Panc1 (cell line): ENCODE measurements at regions not wholly inside any gene's neighbourhood (a gene's known extent, or its start where the extent isn't known, plus 50 kb on each side); places are given as distances from the start of the nearest gene placed in this dataset.

Experiments used
- ATAC-seq: fragments of 200-7000 bp; cut with Tn5 transposase; 2 replicates; pipeline ENCODE4 v1.9.1; 2020; ENCODE audit warnings: mild to moderate bottlenecking, moderate library complexity
- BruUV-seq: library from RNA; stranded (reverse); fragments of 400-500 nt; replicated peaks from 2 replicates; lab custom pipeline; 2021; lab: Mats Ljungman, UMichigan
- CTCF ChIA-PET: fragments of 300-600 bp; sonication (Branson Sonifier 250); formaldehyde crosslinking; loops from one replicate; lab custom pipeline; 2022; ENCODE audit warnings: antibody characterized with exemption; lab: Charles Lee
- POLR2A ChIA-PET: fragments of 300-600 bp; sonication (Branson Sonifier 250); formaldehyde crosslinking; loops from one replicate; lab custom pipeline; 2022; ENCODE audit warnings: antibody characterized with exemption; lab: Charles Lee
- DNase-seq: peaks from one replicate; pipeline ENCODE4 v3.0.0-alpha.2; 2010; ENCODE audit warnings: low read depth, low spot score
- H3K27ac ChIP-seq: 2 replicates; pipeline ENCODE4 v1.5.1; 2011; ENCODE audit warnings: mild to moderate bottlenecking, low read length, inconsistent platforms
- H3K27me3 ChIP-seq: fragments of 200-500 bp; sonication (Bioruptor generic); 2 replicates; pipeline ENCODE4 v1.6.0; 2014; ENCODE audit warnings: low read length, inconsistent platforms; ENCODE audit not compliant: control insufficient read depth, insufficient read depth
- H3K36me3 ChIP-seq: fragments of 200-500 bp; sonication (Bioruptor generic); 2 replicates; pipeline ENCODE4 v1.5.1; 2014; ENCODE audit warnings: inconsistent platforms, mild to moderate bottlenecking, low read length, moderate library complexity; ENCODE audit not compliant: control insufficient read depth, insufficient read depth
- H3K4me1 ChIP-seq: 2 replicates; pipeline ENCODE4 v1.5.1; 2011; ENCODE audit warnings: inconsistent platforms, mild to moderate bottlenecking, low read length, moderate library complexity; ENCODE audit not compliant: control insufficient read depth, insufficient read depth
- H3K4me3 ChIP-seq, 2 experiments: 2 replicates each; pipeline ENCODE4 v1.5.1; 2011 to 2012; ENCODE audit warnings: low read depth in 2 of 2, low read length in 2 of 2, mild to moderate bottlenecking in 2 of 2, inconsistent platforms in 1 of 2, moderate library complexity in 1 of 2
- H3K9me3 ChIP-seq: fragments of 200-500 bp; sonication (Bioruptor generic); 2 replicates; pipeline ENCODE4 v1.5.1; 2014; ENCODE audit warnings: low read depth, mild to moderate bottlenecking, inconsistent platforms, low read length, moderate library complexity; ENCODE audit not compliant: control insufficient read depth, insufficient read depth
- POLR2AphosphoS5 ChIP-seq: IDR thresholded peaks from 2 replicates; pipeline ENCODE4 v1.6.1; 2012; ENCODE audit warnings: mild to moderate bottlenecking, low read depth, low read length, moderate library complexity
- SIN3A ChIP-seq: IDR thresholded peaks from 2 replicates; pipeline ENCODE4 v1.6.1; 2012; ENCODE audit warnings: low read depth, mild to moderate bottlenecking, low read length, moderate library complexity, borderline replicate concordance; ENCODE audit not compliant: insufficient read depth
- TCF7L2 ChIP-seq: IDR thresholded peaks from 2 replicates; pipeline ENCODE4 v1.6.1; 2011; ENCODE audit warnings: mild to moderate bottlenecking, low read depth, low read length, inconsistent platforms
- in situ Hi-C: cut with HindIII; loops from 2 replicates; pipeline ENCODE4 v1.10.0; 2016; ENCODE audit warnings: low sequenced_read_pairs, low pct_unique_long_range_greater_than_20kb
- intact Hi-C: fragments of 100-400 bp; cut with micrococcal nuclease; formaldehyde crosslinking; loops from one replicate; pipeline ENCODE4 v1.10.0; 2022; ENCODE audit not compliant: unreplicated experiment
- TF ChIP-seq, protein P1 (sequence below): fragments of 450-650 bp; IDR thresholded peaks from 2 replicates; pipeline ENCODE4 v1.5.1; 2017; ENCODE audit warnings: mild to moderate bottlenecking
- TF ChIP-seq, protein P2 (sequence below), 2 experiments: IDR thresholded peaks; 2 replicates each; pipeline ENCODE4 v1.6.1; 2011 to 2012; ENCODE audit warnings: low read depth in 2 of 2, control low read depth in 1 of 2, low read length in 1 of 2, mild to moderate bottlenecking in 1 of 2, moderate library complexity in 1 of 2; ENCODE audit not compliant: insufficient read depth in 1 of 2

DNA sequence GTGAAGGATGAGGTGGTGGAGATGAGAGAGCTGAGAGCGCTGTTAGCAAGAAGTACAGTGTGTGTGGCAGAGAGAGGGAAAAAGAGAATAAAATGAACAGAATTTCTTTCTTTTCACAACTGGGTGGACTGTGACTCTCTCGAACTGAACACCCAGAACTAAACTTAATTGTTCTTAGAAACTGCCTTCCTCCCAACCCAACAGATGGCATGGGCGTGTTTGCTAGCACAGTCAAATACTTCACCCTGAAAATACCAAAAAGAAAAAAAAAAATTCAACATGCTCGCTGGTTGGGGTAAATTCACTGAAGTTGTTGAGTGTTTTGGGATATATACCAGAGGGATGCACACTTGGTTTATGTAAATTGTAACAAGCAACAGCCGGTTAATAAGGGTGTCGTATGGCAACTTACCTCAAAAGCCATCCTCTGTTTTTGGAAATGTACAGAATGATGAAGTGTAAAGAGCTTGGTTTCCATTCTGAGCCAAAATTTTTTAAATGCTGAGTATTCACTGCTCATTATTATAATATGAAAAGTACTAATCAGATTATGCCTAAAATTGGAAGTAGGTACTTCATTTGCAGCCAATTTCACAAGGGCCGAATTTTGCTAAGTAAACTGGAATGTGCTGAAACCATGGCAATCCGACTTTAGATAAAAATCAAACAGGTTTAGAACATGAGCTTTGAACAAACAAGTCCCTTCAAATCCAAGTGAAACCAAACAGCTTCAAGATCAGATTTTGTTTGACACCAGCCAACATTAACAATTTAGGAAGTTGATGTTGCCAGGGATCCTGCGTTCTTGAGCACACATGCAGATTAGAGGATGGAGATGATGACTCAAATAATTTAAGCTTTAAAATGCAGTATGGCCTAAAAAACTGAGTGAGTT lies 115.8 kb downstream of the ZIC5 start:
- in situ Hi-C loops (no loop called here), intact Hi-C loops (no loop called here)
- Histone ChIP-seq H3K4me1 (no peaks in the 10 kb centered on the region), H3K27me3 (no peaks in the 10 kb centered on the region), H3K4me3 (no peak overlapping the region), H3K36me3 (no peaks in the 10 kb centered on the region), H3K9me3 (no peaks in the 10 kb centered on the region), H3K27ac (no peak overlapping the region)
- TF ChIP-seq, protein P1, sequence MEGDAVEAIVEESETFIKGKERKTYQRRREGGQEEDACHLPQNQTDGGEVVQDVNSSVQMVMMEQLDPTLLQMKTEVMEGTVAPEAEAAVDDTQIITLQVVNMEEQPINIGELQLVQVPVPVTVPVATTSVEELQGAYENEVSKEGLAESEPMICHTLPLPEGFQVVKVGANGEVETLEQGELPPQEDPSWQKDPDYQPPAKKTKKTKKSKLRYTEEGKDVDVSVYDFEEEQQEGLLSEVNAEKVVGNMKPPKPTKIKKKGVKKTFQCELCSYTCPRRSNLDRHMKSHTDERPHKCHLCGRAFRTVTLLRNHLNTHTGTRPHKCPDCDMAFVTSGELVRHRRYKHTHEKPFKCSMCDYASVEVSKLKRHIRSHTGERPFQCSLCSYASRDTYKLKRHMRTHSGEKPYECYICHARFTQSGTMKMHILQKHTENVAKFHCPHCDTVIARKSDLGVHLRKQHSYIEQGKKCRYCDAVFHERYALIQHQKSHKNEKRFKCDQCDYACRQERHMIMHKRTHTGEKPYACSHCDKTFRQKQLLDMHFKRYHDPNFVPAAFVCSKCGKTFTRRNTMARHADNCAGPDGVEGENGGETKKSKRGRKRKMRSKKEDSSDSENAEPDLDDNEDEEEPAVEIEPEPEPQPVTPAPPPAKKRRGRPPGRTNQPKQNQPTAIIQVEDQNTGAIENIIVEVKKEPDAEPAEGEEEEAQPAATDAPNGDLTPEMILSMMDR, result no peak
- TF ChIP-seq TCF7L2 (no peak), SIN3A (no peak), POLR2AphosphoS5 (no peak)
- TF ChIP-seq, protein P2, sequence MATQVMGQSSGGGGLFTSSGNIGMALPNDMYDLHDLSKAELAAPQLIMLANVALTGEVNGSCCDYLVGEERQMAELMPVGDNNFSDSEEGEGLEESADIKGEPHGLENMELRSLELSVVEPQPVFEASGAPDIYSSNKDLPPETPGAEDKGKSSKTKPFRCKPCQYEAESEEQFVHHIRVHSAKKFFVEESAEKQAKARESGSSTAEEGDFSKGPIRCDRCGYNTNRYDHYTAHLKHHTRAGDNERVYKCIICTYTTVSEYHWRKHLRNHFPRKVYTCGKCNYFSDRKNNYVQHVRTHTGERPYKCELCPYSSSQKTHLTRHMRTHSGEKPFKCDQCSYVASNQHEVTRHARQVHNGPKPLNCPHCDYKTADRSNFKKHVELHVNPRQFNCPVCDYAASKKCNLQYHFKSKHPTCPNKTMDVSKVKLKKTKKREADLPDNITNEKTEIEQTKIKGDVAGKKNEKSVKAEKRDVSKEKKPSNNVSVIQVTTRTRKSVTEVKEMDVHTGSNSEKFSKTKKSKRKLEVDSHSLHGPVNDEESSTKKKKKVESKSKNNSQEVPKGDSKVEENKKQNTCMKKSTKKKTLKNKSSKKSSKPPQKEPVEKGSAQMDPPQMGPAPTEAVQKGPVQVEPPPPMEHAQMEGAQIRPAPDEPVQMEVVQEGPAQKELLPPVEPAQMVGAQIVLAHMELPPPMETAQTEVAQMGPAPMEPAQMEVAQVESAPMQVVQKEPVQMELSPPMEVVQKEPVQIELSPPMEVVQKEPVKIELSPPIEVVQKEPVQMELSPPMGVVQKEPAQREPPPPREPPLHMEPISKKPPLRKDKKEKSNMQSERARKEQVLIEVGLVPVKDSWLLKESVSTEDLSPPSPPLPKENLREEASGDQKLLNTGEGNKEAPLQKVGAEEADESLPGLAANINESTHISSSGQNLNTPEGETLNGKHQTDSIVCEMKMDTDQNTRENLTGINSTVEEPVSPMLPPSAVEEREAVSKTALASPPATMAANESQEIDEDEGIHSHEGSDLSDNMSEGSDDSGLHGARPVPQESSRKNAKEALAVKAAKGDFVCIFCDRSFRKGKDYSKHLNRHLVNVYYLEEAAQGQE (IDR thresholded peaks at IDR 0.05; ENCODE audit: insufficient read depth in 1 of 2, low read depth in 2 of 2, low read length in 1 of 2), result no peak
- POLR2A ChIA-PET, result no interaction called here
- no TSS peak for BruUV-seq
- CTCF ChIA-PET, result no interaction called here
- DNase-seq (no peak), ATAC-seq (no peak)

DNA sequence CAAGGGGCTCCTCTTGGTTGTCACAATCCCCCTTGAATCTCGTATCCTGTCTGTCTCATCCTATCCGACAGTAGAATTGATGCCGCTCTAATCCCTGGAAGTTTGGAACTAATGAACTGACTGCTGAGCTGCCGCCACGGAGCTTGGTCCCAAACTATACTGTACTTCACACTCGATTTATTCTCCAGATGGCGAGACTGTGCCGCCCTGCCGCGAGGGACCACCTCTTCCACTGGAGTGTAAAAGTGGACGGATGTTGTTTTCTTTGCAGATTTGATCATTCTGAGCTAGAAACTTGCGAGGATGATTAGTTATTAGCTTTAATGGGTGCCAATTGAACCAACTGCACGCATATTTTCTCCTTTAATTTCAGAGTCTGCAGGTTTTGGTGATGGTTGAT lies 117.2 kb downstream of the ZIC5 start:
- no peak for ATAC-seq

More for the DNA sequence above, 117.2 kb downstream of the ZIC5 start:
- H3K4me3 ChIP-seq, result no peak overlapping the region
- ChIA-PET POLR2A (no interaction called here), CTCF (no interaction called here)
- BruUV-seq, result no TSS peak
- no peak overlapping the region for H3K27ac ChIP-seq
- TF ChIP-seq, protein P2 (IDR thresholded peaks at IDR 0.05; ENCODE audit: insufficient read depth in 1 of 2, low read depth in 2 of 2, low read length in 1 of 2), result no peak
- TF ChIP-seq TCF7L2 (no peak), POLR2AphosphoS5 (no peak), SIN3A (no peak)
- TF ChIP-seq, protein P1, result no peak
- no peaks in the 10 kb centered on the region for H3K9me3 ChIP-seq
- in situ Hi-C loops, result no loop called here
- DNase-seq, result no peak
- H3K27me3 ChIP-seq, result no peaks in the 10 kb centered on the region
- intact Hi-C loops, result no loop called here
- no peaks in the 10 kb centered on the region for H3K4me1 ChIP-seq
- H3K36me3 ChIP-seq, result no peaks in the 10 kb centered on the region
